ENCODE measurements at regions not wholly inside any gene's neighbourhood (a gene's known extent, or its start where the extent isn't known, plus 50 kb on each side); places are given as distances from the start of the nearest gene placed in this dataset.

GRCh38 chr16:22977294-22977697 lies 163.3 kb downstream of the HS3ST2 start:
- Histone ChIP-seq H3K4me1 (ENCODE audit: insufficient read depth, low read length) (no peaks in the 10 kb centered on the region), H3K27me3 (ENCODE audit: insufficient read depth, low read length) (no peaks in the 10 kb centered on the region), H3K27ac (ENCODE audit: low read depth, low read length) (no peak overlapping the region), H3K9me3 (ENCODE audit: low read depth, low read length) (no peaks in the 10 kb centered on the region), H3K4me2 (ENCODE audit: insufficient read depth, low read length) (no peak overlapping the region), H4K20me1 (ENCODE audit: insufficient read depth, low read length) (no peaks in the 10 kb centered on the region), H2AFZ (ENCODE audit: low read length) (no peak overlapping the region), H3K4me3 (ENCODE audit: insufficient read depth, low read length) (no peak overlapping the region), H3K36me3 (ENCODE audit: insufficient read depth, low read length) (no peaks in the 10 kb centered on the region), H3K79me2 (ENCODE audit: insufficient read depth, low read length) (no peaks in the 10 kb centered on the region)
- no peak for DNase-seq (ENCODE audit: insufficient read length, low spot score, missing footprints)
- TF ChIP-seq, protein P1, sequence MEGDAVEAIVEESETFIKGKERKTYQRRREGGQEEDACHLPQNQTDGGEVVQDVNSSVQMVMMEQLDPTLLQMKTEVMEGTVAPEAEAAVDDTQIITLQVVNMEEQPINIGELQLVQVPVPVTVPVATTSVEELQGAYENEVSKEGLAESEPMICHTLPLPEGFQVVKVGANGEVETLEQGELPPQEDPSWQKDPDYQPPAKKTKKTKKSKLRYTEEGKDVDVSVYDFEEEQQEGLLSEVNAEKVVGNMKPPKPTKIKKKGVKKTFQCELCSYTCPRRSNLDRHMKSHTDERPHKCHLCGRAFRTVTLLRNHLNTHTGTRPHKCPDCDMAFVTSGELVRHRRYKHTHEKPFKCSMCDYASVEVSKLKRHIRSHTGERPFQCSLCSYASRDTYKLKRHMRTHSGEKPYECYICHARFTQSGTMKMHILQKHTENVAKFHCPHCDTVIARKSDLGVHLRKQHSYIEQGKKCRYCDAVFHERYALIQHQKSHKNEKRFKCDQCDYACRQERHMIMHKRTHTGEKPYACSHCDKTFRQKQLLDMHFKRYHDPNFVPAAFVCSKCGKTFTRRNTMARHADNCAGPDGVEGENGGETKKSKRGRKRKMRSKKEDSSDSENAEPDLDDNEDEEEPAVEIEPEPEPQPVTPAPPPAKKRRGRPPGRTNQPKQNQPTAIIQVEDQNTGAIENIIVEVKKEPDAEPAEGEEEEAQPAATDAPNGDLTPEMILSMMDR (IDR thresholded peaks at IDR 0.05; ENCODE audit: extremely low read depth, low read depth, low read length), result peak; percentile 39

DNA sequence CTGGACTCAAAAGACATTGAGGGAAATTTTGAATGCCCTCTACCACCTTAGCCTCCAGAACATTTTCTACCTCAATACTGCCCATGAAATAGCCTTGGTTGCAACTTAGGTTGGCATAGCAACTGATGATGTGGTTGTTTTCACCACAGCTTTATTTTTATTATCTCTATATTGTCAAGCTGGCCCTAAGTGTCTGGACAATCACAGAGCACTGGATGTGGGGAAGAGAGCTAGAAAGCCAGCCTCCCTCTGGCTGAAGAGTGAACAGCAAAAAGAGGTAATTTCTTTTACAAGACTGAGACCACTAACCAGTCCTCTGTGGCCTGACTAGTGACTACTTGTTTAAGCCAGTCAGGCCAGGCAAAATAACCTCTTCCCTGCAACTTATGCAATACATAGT lies 159.6 kb downstream of the HS3ST2 start:
- Histone ChIP-seq H3K4me1 (ENCODE audit: insufficient read depth, low read length) (no peaks in the 10 kb centered on the region), H3K27me3 (ENCODE audit: insufficient read depth, low read length) (no peaks in the 10 kb centered on the region), H2AFZ (ENCODE audit: low read length) (no peak overlapping the region), H3K27ac (ENCODE audit: low read depth, low read length) (no peak overlapping the region), H3K4me3 (ENCODE audit: insufficient read depth, low read length) (no peak overlapping the region), H3K79me2 (ENCODE audit: insufficient read depth, low read length) (no peaks in the 10 kb centered on the region), H4K20me1 (ENCODE audit: insufficient read depth, low read length) (no peaks in the 10 kb centered on the region), H3K36me3 (ENCODE audit: insufficient read depth, low read length) (no peaks in the 10 kb centered on the region), H3K9me3 (ENCODE audit: low read depth, low read length) (no peaks in the 10 kb centered on the region), H3K4me2 (ENCODE audit: insufficient read depth, low read length) (no peak overlapping the region)
- TF ChIP-seq, protein P1 (IDR thresholded peaks at IDR 0.05; ENCODE audit: extremely low read depth, low read depth, low read length), result no peak
- no peak for DNase-seq (ENCODE audit: insufficient read length, low spot score, missing footprints)

GRCh38 chr16:22971346-22971924 lies 157.5 kb downstream of the HS3ST2 start:
- H4K20me1 ChIP-seq (ENCODE audit: insufficient read depth, low read length), result no peaks in the 10 kb centered on the region
- no peak overlapping the region for H2AFZ ChIP-seq (ENCODE audit: low read length)
- H3K79me2 ChIP-seq (ENCODE audit: insufficient read depth, low read length), result no peaks in the 10 kb centered on the region
- no peaks in the 10 kb centered on the region for H3K27me3 ChIP-seq (ENCODE audit: insufficient read depth, low read length)
- H3K36me3 ChIP-seq (ENCODE audit: insufficient read depth, low read length), result no peaks in the 10 kb centered on the region
- H3K4me3 ChIP-seq (ENCODE audit: insufficient read depth, low read length), result no peak overlapping the region
- no peaks in the 10 kb centered on the region for H3K9me3 ChIP-seq (ENCODE audit: low read depth, low read length)
- no peak overlapping the region for H3K4me2 ChIP-seq (ENCODE audit: insufficient read depth, low read length)
- H3K27ac ChIP-seq (ENCODE audit: low read depth, low read length), result no peak overlapping the region
- H3K4me1 ChIP-seq (ENCODE audit: insufficient read depth, low read length), result no peaks in the 10 kb centered on the region
- DNase-seq (ENCODE audit: insufficient read length, low spot score, missing footprints), result peak; percentile 6
- TF ChIP-seq, protein P1 (IDR thresholded peaks at IDR 0.05; ENCODE audit: extremely low read depth, low read depth, low read length), result no peak

GRCh38 chr16:22970209-22970865 lies 156.4 kb downstream of the HS3ST2 start:
- Histone ChIP-seq H3K4me1 (ENCODE audit: insufficient read depth, low read length) (no peaks in the 10 kb centered on the region), H3K27ac (ENCODE audit: low read depth, low read length) (no peak overlapping the region), H3K79me2 (ENCODE audit: insufficient read depth, low read length) (no peaks in the 10 kb centered on the region), H3K27me3 (ENCODE audit: insufficient read depth, low read length) (no peaks in the 10 kb centered on the region), H4K20me1 (ENCODE audit: insufficient read depth, low read length) (no peaks in the 10 kb centered on the region), H3K36me3 (ENCODE audit: insufficient read depth, low read length) (no peaks in the 10 kb centered on the region), H3K4me3 (ENCODE audit: insufficient read depth, low read length) (no peak overlapping the region), H2AFZ (ENCODE audit: low read length) (no peak overlapping the region), H3K4me2 (ENCODE audit: insufficient read depth, low read length) (no peak overlapping the region), H3K9me3 (ENCODE audit: low read depth, low read length) (no peaks in the 10 kb centered on the region)
- TF ChIP-seq, protein P1 (IDR thresholded peaks at IDR 0.05; ENCODE audit: extremely low read depth, low read depth, low read length), result no peak
- DNase-seq (ENCODE audit: insufficient read length, low spot score, missing footprints), result peak; percentile 18
